Duodenal mucosa (tissue), 2 donors: ENCODE measurements at regions not wholly inside any gene's neighbourhood (a gene's known extent, or its start where the extent isn't known, plus 50 kb on each side); places are given as distances from the start of the nearest gene placed in this dataset.

Source experiments
- H3K27ac ChIP-seq: one replicate; pipeline ENCODE4 v1.7.0; 2013; ENCODE audit warnings: low read depth, low read length
- H3K27me3 ChIP-seq, 2 donors: one replicate each; pipeline ENCODE4 v1.7.0; 2013; ENCODE audit warnings: low read length in 2 of 2, control low read depth in 1 of 2; ENCODE audit not compliant: insufficient read depth in 2 of 2, control insufficient read depth in 1 of 2
- H3K36me3 ChIP-seq, 2 donors: one replicate each; pipeline ENCODE4 v1.7.0; 2013; ENCODE audit warnings: low read length in 2 of 2, control low read depth in 1 of 2; ENCODE audit not compliant: insufficient read depth in 2 of 2, control insufficient read depth in 1 of 2
- H3K4me1 ChIP-seq, 2 donors: one replicate each; pipeline ENCODE4 v1.7.0; 2013; ENCODE audit warnings: low read length in 2 of 2, control low read depth in 1 of 2; ENCODE audit not compliant: insufficient read depth in 2 of 2, control insufficient read depth in 1 of 2
- H3K4me3 ChIP-seq, 2 donors: one replicate each; pipeline ENCODE4 v1.7.0; 2013; ENCODE audit warnings: low read length in 2 of 2, low read depth in 1 of 2
- H3K9ac ChIP-seq, 2 donors: one replicate each; pipeline ENCODE4 v1.7.0; 2013; ENCODE audit warnings: low read length in 2 of 2, low read depth in 1 of 2
- H3K9me3 ChIP-seq, 2 donors: one replicate each; pipeline ENCODE4 v1.7.0; 2013; ENCODE audit warnings: low read length in 2 of 2, control low read depth in 1 of 2; ENCODE audit not compliant: control insufficient read depth in 1 of 2

- no peaks in the 10 kb centered on the region for H3K27me3 ChIP-seq
Observed at GRCh38 chr2:129627437-129627836, 352.0 kb upstream of the RAB6C start.

GRCh38 chr2:129636692-129637091 lies 342.8 kb upstream of the RAB6C start:
- H3K9ac ChIP-seq, result no peak overlapping the region
- no peak overlapping the region for H3K4me3 ChIP-seq
- H3K27me3 ChIP-seq, result no peaks in the 10 kb centered on the region
- H3K9me3 ChIP-seq, result no peaks in the 10 kb centered on the region
- no peak overlapping the region for H3K27ac ChIP-seq
- H3K36me3 ChIP-seq, result no peaks in the 10 kb centered on the region
- H3K4me1 ChIP-seq, result no peaks in the 10 kb centered on the region

More at GRCh38 chr2:129627437-129627836, 352.0 kb upstream of the RAB6C start:
- Histone ChIP-seq H3K9me3 (no peaks in the 10 kb centered on the region), H3K36me3 (no peaks in the 10 kb centered on the region), H3K27ac (no peak overlapping the region), H3K9ac (no peak overlapping the region), H3K4me1 (no peaks in the 10 kb centered on the region), H3K4me3 (no peak overlapping the region)

- Histone ChIP-seq H3K36me3 (no peaks in the 10 kb centered on the region), H3K4me3 (no peak overlapping the region), H3K27me3 (no peaks in the 10 kb centered on the region), H3K9me3 (no peaks in the 10 kb centered on the region), H3K4me1 (no peaks in the 10 kb centered on the region), H3K9ac (no peak overlapping the region), H3K27ac (no peak overlapping the region)
Observed at GRCh38 chr2:129641371-129641770, 338.1 kb upstream of the RAB6C start.

GRCh38 chr2:129642526-129643043 lies 336.9 kb upstream of the RAB6C start:
- Histone ChIP-seq H3K27me3 (no peaks in the 10 kb centered on the region), H3K27ac (no peak overlapping the region), H3K4me1 (no peaks in the 10 kb centered on the region), H3K9me3 (no peaks in the 10 kb centered on the region), H3K36me3 (no peaks in the 10 kb centered on the region), H3K9ac (no peak overlapping the region), H3K4me3 (no peak overlapping the region)

- Histone ChIP-seq H3K27ac (no peak overlapping the region), H3K4me3 (no peak overlapping the region), H3K36me3 (no peaks in the 10 kb centered on the region), H3K9ac (no peak overlapping the region), H3K27me3 (no peaks in the 10 kb centered on the region), H3K9me3 (no peaks in the 10 kb centered on the region), H3K4me1 (no peaks in the 10 kb centered on the region)
Observed at GRCh38 chr2:129645335-129645734, 334.1 kb upstream of the RAB6C start.

- H3K27me3 ChIP-seq, result no peaks in the 10 kb centered on the region
- no peaks in the 10 kb centered on the region for H3K4me1 ChIP-seq
- no peak overlapping the region for H3K9ac ChIP-seq
- no peaks in the 10 kb centered on the region for H3K9me3 ChIP-seq
- no peaks in the 10 kb centered on the region for H3K36me3 ChIP-seq
- no peak overlapping the region for H3K27ac ChIP-seq
- H3K4me3 ChIP-seq, result no peak overlapping the region
Observed at GRCh38 chr2:129646107-129646506, 333.4 kb upstream of the RAB6C start.

GRCh38 chr2:129653246-129653645 lies 326.2 kb upstream of the RAB6C start:
- H3K9me3 ChIP-seq, result no peaks in the 10 kb centered on the region
- H3K36me3 ChIP-seq, result no peaks in the 10 kb centered on the region
- H3K4me3 ChIP-seq, result no peak overlapping the region
- no peak overlapping the region for H3K9ac ChIP-seq
- H3K4me1 ChIP-seq, result no peaks in the 10 kb centered on the region
- no peak overlapping the region for H3K27ac ChIP-seq
- no peaks in the 10 kb centered on the region for H3K27me3 ChIP-seq

- no peak overlapping the region for H3K4me3 ChIP-seq
- peaks cover 0 to 2% of the 10 kb centered on the region in 2 donors for H3K9me3 ChIP-seq
- no peak overlapping the region for H3K9ac ChIP-seq
- H3K27ac ChIP-seq, result no peak overlapping the region
- H3K27me3 ChIP-seq, result no peaks in the 10 kb centered on the region
- H3K36me3 ChIP-seq, result no peaks in the 10 kb centered on the region
- H3K4me1 ChIP-seq, result no peaks in the 10 kb centered on the region
Observed at GRCh38 chr2:129654331-129654730, 325.1 kb upstream of the RAB6C start.

GRCh38 chr2:129656081-129656598 lies 323.3 kb upstream of the RAB6C start:
- Histone ChIP-seq H3K27ac (no peak overlapping the region), H3K36me3 (no peaks in the 10 kb centered on the region), H3K27me3 (no peaks in the 10 kb centered on the region), H3K4me3 (no peak overlapping the region), H3K4me1 (no peaks in the 10 kb centered on the region), H3K9ac (no peak overlapping the region), H3K9me3 (peaks cover 0 to 2% of the 10 kb centered on the region in 2 donors)

- Histone ChIP-seq H3K27me3 (no peaks in the 10 kb centered on the region), H3K9me3 (peaks cover 0 to 2% of the 10 kb centered on the region in 2 donors), H3K36me3 (no peaks in the 10 kb centered on the region), H3K9ac (no peak overlapping the region), H3K4me3 (no peak overlapping the region), H3K27ac (no peak overlapping the region), H3K4me1 (no peaks in the 10 kb centered on the region)
Observed at GRCh38 chr2:129658430-129658829, 321.0 kb upstream of the RAB6C start.

- Histone ChIP-seq H3K4me1 (no peaks in the 10 kb centered on the region), H3K9me3 (peaks cover 0 to 2% of the 10 kb centered on the region in 2 donors), H3K36me3 (no peaks in the 10 kb centered on the region), H3K27ac (no peak overlapping the region), H3K27me3 (no peaks in the 10 kb centered on the region), H3K4me3 (no peak overlapping the region), H3K9ac (no peak overlapping the region)
Observed at GRCh38 chr2:129661935-129662334, 317.5 kb upstream of the RAB6C start.
